Caki2 (cell line): ENCODE measurements at regions not wholly inside any gene's neighbourhood (a gene's known extent, or its start where the extent isn't known, plus 50 kb on each side); places are given as distances from the start of the nearest gene placed in this dataset.
A peak's percentile ranks its signal among the peaks of the same experiment; 100 is the strongest.

Source experiments
- DNase-seq: peaks from one replicate; pipeline ENCODE4 v3.0.0-alpha.2; 2015; ENCODE audit warnings: low read depth
- in situ Hi-C: cut with HindIII; loops from 2 replicates; pipeline ENCODE4 v1.10.0; 2016; ENCODE audit warnings: low sequenced_read_pairs, low pct_unique_long_range_greater_than_20kb, mixed read lengths

- in situ Hi-C loops = no loop called here
- no peak for DNase-seq
Observed at GRCh38 chr14:50010752-50011151, 105.6 kb downstream of the VCPKMT start.

DNA sequence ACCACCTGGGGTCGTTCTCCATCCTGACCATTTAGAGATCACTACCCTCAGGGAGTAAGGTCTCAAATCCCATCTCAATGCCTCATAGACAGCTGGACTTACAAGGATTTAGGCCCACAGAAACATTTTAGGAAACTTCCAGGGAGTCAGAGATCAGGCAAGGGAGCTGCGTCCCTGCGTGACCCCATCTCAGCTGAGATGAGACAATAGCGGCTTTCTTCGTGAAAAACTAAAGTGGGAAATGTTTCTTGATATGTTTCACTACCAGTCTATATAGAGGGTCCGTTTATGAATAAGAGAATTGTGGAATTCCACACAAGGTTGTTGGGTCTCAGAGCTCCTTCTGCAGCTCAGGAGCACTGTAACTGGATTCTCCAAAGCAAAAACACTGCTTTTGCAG is 105.1 kb downstream of the VCPKMT start:
- no peak for DNase-seq
- in situ Hi-C loops = no loop called here

DNA sequence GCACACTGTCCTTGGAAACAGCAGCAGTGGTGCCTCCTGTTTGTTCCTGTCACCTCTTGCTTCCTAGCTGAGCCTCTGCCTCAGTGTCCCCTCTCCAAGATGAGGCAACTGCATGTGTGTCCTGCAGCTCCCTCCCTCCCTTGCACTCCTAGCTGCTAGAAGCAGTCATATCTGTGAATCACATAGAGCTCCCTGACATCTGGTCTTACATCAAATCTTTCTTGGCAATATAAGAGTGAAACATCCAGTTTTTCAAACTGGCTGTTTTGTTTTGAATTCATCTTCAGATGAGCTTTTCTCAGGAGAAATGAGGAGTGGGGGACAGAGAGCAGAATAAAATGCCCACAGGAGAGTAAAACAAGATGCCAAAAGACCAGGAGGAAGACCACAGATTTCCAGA is 103.7 kb downstream of the VCPKMT start:
- in situ Hi-C loops = no loop called here

DNA sequence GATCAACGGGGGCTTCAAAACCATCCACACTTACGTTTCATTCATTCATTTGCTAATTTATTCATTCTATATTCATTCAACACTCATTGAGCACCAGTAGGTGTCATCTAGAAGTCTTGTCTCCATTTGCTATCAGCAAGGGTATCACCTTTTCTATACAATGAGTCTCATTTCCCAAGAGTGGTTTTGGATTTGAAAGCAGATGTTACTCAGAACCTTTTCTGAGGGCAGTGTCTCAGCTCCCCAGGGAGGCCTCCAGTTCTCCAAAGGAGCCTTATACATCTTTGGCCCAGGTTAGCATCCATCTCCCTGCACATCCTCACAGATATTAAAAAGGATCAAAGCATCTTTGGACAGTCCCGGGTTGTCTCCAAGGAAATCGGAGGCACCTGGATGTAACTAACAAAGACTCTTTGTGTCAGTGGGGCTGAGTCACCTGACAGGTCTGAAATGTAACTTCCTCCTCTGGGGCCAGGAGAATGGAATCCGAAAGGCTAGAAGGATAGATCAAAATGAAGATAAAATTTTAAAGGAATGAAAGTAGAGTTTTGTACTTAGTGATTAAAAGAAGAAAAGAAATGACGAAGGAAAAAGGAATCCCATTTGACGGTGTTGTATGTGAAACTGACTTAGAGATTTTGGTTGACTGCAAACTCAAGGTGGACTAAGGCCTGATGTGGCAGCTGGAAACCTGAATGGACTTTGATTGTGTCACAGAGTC is 103.0 kb downstream of the VCPKMT start:
- DNase-seq = no peak
- in situ Hi-C loops = no loop called here

More for the DNA sequence above, 103.7 kb downstream of the VCPKMT start:
- no peak for DNase-seq

DNA sequence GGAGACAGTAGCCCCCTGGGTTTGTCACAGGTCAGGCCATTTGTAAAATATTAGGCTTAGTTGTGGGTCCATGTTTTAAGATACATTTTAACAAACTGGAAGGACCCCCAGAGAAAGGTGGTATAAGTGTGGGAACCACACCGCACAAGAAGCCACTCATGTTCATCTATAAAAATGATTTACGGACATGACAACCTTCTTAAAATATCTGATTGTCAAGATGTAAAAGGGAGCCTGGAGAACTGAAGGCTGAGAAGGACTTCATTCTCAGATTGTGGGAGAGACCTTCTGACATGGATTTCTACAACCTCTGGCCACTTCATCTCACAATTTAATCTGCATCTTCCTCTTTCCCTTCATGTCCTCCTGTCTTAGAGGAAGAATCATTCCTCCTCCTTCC is 102.4 kb downstream of the VCPKMT start:
- in situ Hi-C loops = no loop called here
- no peak for DNase-seq

- in situ Hi-C loops = no loop called here
- no peak for DNase-seq
Observed at GRCh38 chr14:50014809-50015430, 101.5 kb downstream of the VCPKMT start.

DNA sequence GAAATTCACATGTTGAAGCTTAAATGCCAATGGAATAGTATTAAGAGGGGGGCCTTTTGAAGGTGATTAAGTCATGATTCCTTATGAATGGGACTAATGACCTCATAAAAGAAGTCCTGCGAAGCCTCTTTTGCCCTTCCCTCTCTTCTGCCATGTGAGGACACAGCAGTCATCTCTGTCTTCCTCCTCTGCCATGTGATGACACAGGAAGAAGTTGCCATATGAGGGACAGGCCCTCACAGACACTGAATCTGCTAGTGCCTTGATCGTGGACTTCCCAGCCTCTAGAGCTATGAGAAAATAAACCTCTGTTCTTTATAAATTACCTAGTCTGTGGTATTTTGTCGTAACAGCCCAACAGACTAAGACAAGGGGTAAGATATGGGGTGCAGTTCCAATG is 100.7 kb downstream of the VCPKMT start:
- in situ Hi-C loops = no loop called here
- DNase-seq = no peak

- in situ Hi-C loops = no loop called here
- no peak for DNase-seq
Observed at GRCh38 chr14:50018201-50018932, 98.0 kb downstream of the VCPKMT start.

DNA sequence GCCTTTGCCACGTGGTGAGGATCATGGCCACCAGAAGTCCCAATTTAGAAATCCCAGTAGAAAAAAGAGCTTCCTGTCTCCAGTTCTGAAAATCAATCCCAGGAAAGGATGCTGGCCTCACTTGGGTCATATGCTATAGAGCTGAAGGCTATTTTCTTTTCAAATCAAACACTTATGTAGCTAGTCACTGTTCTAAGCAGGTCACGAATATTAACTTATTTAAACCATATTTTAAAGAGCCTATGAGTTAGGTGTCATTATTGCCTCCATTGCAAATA is 97.5 kb downstream of the VCPKMT start:
- no peak for DNase-seq
- in situ Hi-C loops = no loop called here

DNA sequence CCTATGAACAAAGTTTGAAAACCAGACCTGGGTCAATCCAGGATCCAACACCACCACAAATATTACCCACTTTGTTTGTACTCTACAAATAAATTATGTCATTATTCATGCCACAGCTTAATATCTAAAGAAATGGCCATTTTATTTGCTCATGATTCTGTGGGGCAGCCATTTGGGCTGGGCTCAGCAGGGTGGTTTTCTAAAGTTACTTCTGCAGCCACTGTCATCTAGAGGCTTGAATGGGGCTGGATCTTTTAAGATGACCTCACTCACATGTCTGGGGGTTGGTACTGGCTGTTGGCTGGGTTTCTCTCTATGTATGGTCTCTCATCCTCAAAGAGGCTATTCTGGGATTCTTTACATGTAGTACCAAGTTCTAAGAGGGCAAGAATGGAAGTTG is 96.2 kb downstream of the VCPKMT start:
- DNase-seq = no peak
- in situ Hi-C loops = no loop called here

DNA sequence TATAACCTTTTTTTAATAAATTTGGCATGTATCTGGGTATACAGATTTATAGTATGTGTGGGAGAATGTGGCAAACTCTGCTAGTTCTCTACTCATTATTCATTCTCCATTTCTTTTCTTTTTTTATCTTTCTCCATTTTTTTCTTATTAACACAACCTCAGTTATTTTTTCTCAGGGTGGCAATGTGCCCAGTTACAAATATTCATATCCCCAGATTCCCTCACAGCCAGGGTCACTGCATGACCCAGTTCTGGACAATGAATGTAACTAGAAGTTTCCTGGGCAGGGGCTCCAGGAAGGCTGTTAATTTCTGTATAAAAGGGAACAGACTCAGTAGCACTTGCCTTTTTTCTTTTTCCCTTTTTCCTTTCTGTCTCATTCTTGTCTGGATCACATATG is 95.6 kb downstream of the VCPKMT start:
- in situ Hi-C loops = no loop called here
- no peak for DNase-seq

GRCh38 chr14:50021261-50022031 is 94.9 kb downstream of the VCPKMT start:
- no peak for DNase-seq
- in situ Hi-C loops = no loop called here

- no peak for DNase-seq
Observed at GRCh38 chr14:50022661-50023060, 93.7 kb downstream of the VCPKMT start.

GRCh38 chr14:50023671-50024490 is 92.5 kb downstream of the VCPKMT start:
- peak; percentile 6 for DNase-seq
- in situ Hi-C loops = no loop called here

More at GRCh38 chr14:50022661-50023060, 93.7 kb downstream of the VCPKMT start:
- in situ Hi-C loops = no loop called here

GRCh38 chr14:50025073-50025472 is 91.3 kb downstream of the VCPKMT start:
- in situ Hi-C loops = no loop called here
- DNase-seq = no peak

GRCh38 chr14:50025776-50026175 is 90.6 kb downstream of the VCPKMT start:
- DNase-seq = peak; percentile 32
- in situ Hi-C loops = no loop called here

DNA sequence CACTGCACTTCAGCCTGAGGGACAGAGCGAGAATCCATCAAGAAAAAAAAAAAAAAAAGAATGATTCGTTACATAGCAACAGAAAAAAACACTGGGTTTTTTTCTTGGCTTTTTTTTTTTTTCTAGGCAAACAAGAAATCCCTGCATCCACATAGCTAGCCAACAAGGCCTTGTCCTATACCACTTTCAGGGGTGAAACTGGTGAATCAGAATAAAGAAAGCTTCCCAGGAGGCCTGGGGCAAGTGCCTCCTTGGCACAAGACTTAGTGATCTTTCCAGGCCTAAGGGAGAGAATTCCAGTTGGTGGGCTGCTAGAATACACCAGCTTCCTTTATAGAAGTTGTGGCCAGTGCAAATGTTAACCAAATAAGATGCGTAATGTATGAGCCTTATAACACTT is 90.0 kb downstream of the VCPKMT start:
- in situ Hi-C loops = no loop called here
- no peak for DNase-seq

DNA sequence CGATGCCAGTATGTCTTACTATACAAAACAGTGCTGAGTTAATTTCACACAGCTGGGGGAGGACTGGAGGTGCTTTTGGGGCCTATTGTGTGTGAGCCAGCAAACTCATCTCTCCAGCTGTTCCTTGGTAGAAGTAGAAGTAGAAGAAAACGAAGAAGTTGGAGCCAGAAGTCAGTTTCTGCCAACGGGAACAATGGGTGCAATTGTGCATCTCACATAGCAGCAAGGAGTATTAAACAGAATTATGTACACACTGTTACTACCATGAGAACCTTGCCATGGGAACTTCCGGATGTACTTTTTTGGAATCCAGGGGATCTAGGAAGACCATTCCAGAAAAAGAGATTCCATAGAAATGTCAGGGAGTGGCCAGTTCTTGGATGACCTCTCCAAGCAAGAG is 88.6 kb downstream of the VCPKMT start:
- no peak for DNase-seq
- in situ Hi-C loops = no loop called here
